SK-N-SH (cell line): ENCODE measurements at regions not wholly inside any gene's neighbourhood (a gene's known extent, or its start where the extent isn't known, plus 50 kb on each side); places are given as distances from the start of the nearest gene placed in this dataset.

ENCODE experiments used
- CTCF ChIP-seq: fragments of 200-600 bp; sonication (generic); IDR thresholded peaks from 2 replicates; pipeline ENCODE4 v1.6.1; 2017; ENCODE audit warnings: antibody characterized with exemption, mild to moderate bottlenecking, moderate library complexity
- EP300 ChIP-seq, 2 experiments: IDR thresholded peaks; 2 replicates each; pipeline versions ENCODE4 v1.4.0 to v1.6.1; 2012; ENCODE audit warnings: borderline replicate concordance in 1 of 2, low read depth in 1 of 2, low read length in 1 of 2
- FOXM1 ChIP-seq: IDR thresholded peaks from 2 replicates; pipeline ENCODE4 v1.4.0; 2012; ENCODE audit warnings: low read depth, mild to moderate bottlenecking
- IRF3 ChIP-seq: fragments of 150-350 bp; IDR thresholded peaks from 2 replicates; pipeline ENCODE4 v1.6.1; 2016; ENCODE audit warnings: mild to moderate bottlenecking, low read depth, low read length
- MXI1 ChIP-seq: IDR thresholded peaks from 2 replicates; pipeline ENCODE4 v1.6.1; 2012; ENCODE audit warnings: mild to moderate bottlenecking, low read depth, low read length, improper control_type of control experiment
- POLR2AphosphoS5 ChIP-seq: IDR thresholded peaks from 2 replicates; pipeline ENCODE4 v1.6.1; 2012; ENCODE audit warnings: low read depth, low read length
- RAD21 ChIP-seq: IDR thresholded peaks from 2 replicates; pipeline ENCODE4 v1.6.1; 2012; ENCODE audit warnings: mild to moderate bottlenecking, low read length
- ZBTB33 ChIP-seq: IDR thresholded peaks from 2 replicates; pipeline ENCODE4 v1.4.0; 2012; ENCODE audit warnings: low read depth, borderline replicate concordance

- TF ChIP-seq CTCF: no peak
- no peak for TF ChIP-seq MXI1
- no peak for TF ChIP-seq ZBTB33
- TF ChIP-seq FOXM1: no peak
- TF ChIP-seq POLR2AphosphoS5: no peak
- no peak for TF ChIP-seq IRF3
- TF ChIP-seq EP300 (IDR thresholded peaks at IDR 0.05; ENCODE audit: borderline replicate concordance in 1 of 2, low read depth in 1 of 2, low read length in 1 of 2): no peak
- no peak for TF ChIP-seq RAD21
Observed at GRCh38 chr3:96410006-96410730, 404.2 kb upstream of the EPHA6 start.
